T-helper 2 cell treated with Interferon-gamma antibody and Interleukin-4, amounts not matched to agents 5 μg/mL and 100 μg/mL, for 36 hours (primary cell): ENCODE measurements at regions not wholly inside any gene's neighbourhood (a gene's known extent, or its start where the extent isn't known, plus 50 kb on each side); places are given as distances from the start of the nearest gene placed in this dataset.

Experiments used
- DNase-seq: peaks from one replicate; pipeline ENCODE4 v3.0.0; 2021; ENCODE audit warnings: low spot score
- H3K27ac Mint-ChIP-seq: one replicate; pipeline ENCODE4 v1.8.0; 2021; ENCODE audit warnings: mild to moderate bottlenecking, mixed read lengths
- H3K27me3 Mint-ChIP-seq: one replicate; pipeline ENCODE4 v1.8.0; 2021; ENCODE audit warnings: low read depth, mixed read lengths
- H3K36me3 Mint-ChIP-seq: one replicate; pipeline ENCODE4 v1.8.0; 2021; ENCODE audit warnings: low read depth, mixed read lengths
- H3K4me1 Mint-ChIP-seq: one replicate; pipeline ENCODE4 v1.8.0; 2021; ENCODE audit warnings: low read depth, mixed read lengths
- H3K4me3 Mint-ChIP-seq: one replicate; pipeline ENCODE4 v1.8.0; 2022; ENCODE audit warnings: mild to moderate bottlenecking, moderate library complexity, mixed read lengths
- H3K9me3 Mint-ChIP-seq: one replicate; pipeline ENCODE4 v1.8.0; 2021; ENCODE audit warnings: mixed read lengths

DNA sequence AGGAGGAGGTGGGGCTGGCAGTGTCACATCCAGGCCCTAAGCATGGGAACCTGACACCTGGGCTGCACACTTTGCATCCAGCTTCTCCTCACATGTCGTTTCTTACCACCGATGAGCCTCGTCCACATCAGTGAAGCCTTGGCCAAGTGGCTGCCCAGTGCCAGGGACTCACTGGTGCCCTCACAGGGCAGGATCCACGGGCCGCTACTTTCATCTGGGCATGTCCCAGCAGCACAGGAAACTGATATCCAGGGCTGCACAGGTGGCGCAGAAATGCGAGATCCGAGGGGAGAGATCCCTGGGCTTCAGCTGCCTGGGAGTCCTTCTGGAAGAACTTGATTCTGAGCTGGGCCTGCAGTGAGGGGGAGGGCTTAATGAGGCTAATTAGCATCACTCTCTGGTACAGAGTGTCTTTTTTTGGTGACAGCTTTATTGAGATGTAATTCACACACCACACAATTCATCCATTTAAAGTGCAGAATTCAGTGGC, 291.6 kb upstream of the HDAC4 start:
- H3K27ac Mint-ChIP-seq: no peak overlapping the region
- no peaks in the 10 kb centered on the region for H3K9me3 Mint-ChIP-seq
- H3K36me3 Mint-ChIP-seq: no peaks in the 10 kb centered on the region
- no peak overlapping the region for H3K4me3 Mint-ChIP-seq
- H3K4me1 Mint-ChIP-seq: no peaks in the 10 kb centered on the region
- DNase-seq: no peak
- H3K27me3 Mint-ChIP-seq: no peaks in the 10 kb centered on the region

- no peak overlapping the region for H3K27ac Mint-ChIP-seq
- H3K27me3 Mint-ChIP-seq: no peaks in the 10 kb centered on the region
- no peaks in the 10 kb centered on the region for H3K4me1 Mint-ChIP-seq
- no peaks in the 10 kb centered on the region for H3K9me3 Mint-ChIP-seq
- H3K4me3 Mint-ChIP-seq: no peak overlapping the region
- no peak for DNase-seq
- no peaks in the 10 kb centered on the region for H3K36me3 Mint-ChIP-seq
Measured at GRCh38 chr2:239691720-239692119, 290.9 kb upstream of the HDAC4 start.

GRCh38 chr2:239690651-239691631, 290.1 kb upstream of the HDAC4 start:
- H3K4me1 Mint-ChIP-seq: no peaks in the 10 kb centered on the region
- H3K27ac Mint-ChIP-seq: no peak overlapping the region
- no peak for DNase-seq
- H3K27me3 Mint-ChIP-seq: no peaks in the 10 kb centered on the region
- no peak overlapping the region for H3K4me3 Mint-ChIP-seq
- H3K36me3 Mint-ChIP-seq: no peaks in the 10 kb centered on the region
- H3K9me3 Mint-ChIP-seq: no peaks in the 10 kb centered on the region

GRCh38 chr2:239689985-239690384, 289.2 kb upstream of the HDAC4 start:
- no peaks in the 10 kb centered on the region for H3K4me1 Mint-ChIP-seq
- no peak overlapping the region for H3K27ac Mint-ChIP-seq
- no peak overlapping the region for H3K4me3 Mint-ChIP-seq
- H3K36me3 Mint-ChIP-seq: no peaks in the 10 kb centered on the region
- H3K9me3 Mint-ChIP-seq: no peaks in the 10 kb centered on the region
- DNase-seq: no peak
- no peaks in the 10 kb centered on the region for H3K27me3 Mint-ChIP-seq

DNA sequence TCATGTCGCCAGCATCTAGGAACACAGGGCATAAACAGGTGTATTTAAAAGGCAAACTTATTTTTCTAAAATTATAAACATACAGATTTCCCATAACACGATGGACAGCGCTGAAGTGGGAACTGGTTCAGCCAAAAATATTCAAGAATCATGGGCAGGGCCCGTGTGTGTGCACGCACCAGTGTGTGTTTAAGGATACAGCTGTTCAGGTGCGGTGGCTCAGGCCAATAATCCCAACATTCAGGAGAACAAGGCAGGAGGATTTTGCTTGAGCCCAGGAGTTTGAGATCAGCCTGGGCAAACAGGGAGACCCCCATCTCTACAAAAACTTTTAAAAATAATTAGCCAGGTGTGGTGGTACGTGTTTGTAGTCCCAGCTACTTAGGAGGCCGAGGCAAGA, 288.6 kb upstream of the HDAC4 start:
- no peak overlapping the region for H3K4me3 Mint-ChIP-seq
- H3K27ac Mint-ChIP-seq: no peak overlapping the region
- no peaks in the 10 kb centered on the region for H3K27me3 Mint-ChIP-seq
- no peaks in the 10 kb centered on the region for H3K4me1 Mint-ChIP-seq
- DNase-seq: no peak
- H3K9me3 Mint-ChIP-seq: no peaks in the 10 kb centered on the region
- H3K36me3 Mint-ChIP-seq: no peaks in the 10 kb centered on the region

DNA sequence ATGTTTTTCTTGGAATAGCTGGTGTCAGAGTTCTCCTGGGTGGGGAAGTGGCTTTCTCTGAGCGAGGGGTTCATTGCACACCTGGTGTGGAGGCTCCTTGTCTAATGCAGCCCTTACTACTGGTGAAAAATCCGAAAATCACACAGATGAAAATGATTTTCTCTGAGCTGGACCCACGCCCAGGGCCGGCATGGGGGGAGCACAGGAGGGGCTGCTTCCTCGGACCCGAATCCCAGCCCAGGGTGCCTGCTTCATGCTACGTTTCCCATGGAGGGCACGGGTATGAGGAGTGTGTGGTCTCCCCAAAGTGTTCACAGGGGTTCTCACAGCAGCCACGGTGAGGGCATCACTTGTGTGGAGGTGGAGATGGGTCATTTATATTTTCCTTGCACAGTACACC, 288.0 kb upstream of the HDAC4 start:
- no peak overlapping the region for H3K4me3 Mint-ChIP-seq
- no peaks in the 10 kb centered on the region for H3K36me3 Mint-ChIP-seq
- H3K4me1 Mint-ChIP-seq: no peaks in the 10 kb centered on the region
- no peak for DNase-seq
- no peaks in the 10 kb centered on the region for H3K9me3 Mint-ChIP-seq
- peaks cover 3% of the 10 kb centered on the region for H3K27me3 Mint-ChIP-seq
- H3K27ac Mint-ChIP-seq: no peak overlapping the region

GRCh38 chr2:239688122-239688681, 287.4 kb upstream of the HDAC4 start:
- H3K27me3 Mint-ChIP-seq: peaks cover 5% of the 10 kb centered on the region
- no peak overlapping the region for H3K4me3 Mint-ChIP-seq
- H3K4me1 Mint-ChIP-seq: no peaks in the 10 kb centered on the region
- H3K36me3 Mint-ChIP-seq: no peaks in the 10 kb centered on the region
- DNase-seq: no peak
- no peaks in the 10 kb centered on the region for H3K9me3 Mint-ChIP-seq
- no peak overlapping the region for H3K27ac Mint-ChIP-seq

- H3K4me3 Mint-ChIP-seq: no peak overlapping the region
- H3K27me3 Mint-ChIP-seq: peaks cover 10% of the 10 kb centered on the region
- H3K27ac Mint-ChIP-seq: no peak overlapping the region
- no peak for DNase-seq
- no peaks in the 10 kb centered on the region for H3K9me3 Mint-ChIP-seq
- no peaks in the 10 kb centered on the region for H3K36me3 Mint-ChIP-seq
- no peaks in the 10 kb centered on the region for H3K4me1 Mint-ChIP-seq
Measured at GRCh38 chr2:239687441-239687840, 286.6 kb upstream of the HDAC4 start.

GRCh38 chr2:239685965-239686364, 285.1 kb upstream of the HDAC4 start:
- Mint-ChIP-seq H3K27me3 (peaks cover 19% of the 10 kb centered on the region), H3K27ac (no peak overlapping the region), H3K36me3 (no peaks in the 10 kb centered on the region), H3K9me3 (no peaks in the 10 kb centered on the region), H3K4me3 (no peak overlapping the region), H3K4me1 (no peaks in the 10 kb centered on the region)
- DNase-seq: no peak

- Mint-ChIP-seq H3K36me3 (no peaks in the 10 kb centered on the region), H3K9me3 (no peaks in the 10 kb centered on the region), H3K4me1 (no peaks in the 10 kb centered on the region), H3K4me3 (no peak overlapping the region), H3K27ac (no peak overlapping the region), H3K27me3 (peaks cover 22% of the 10 kb centered on the region)
- DNase-seq: no peak
Measured at GRCh38 chr2:239685556-239685955, 284.7 kb upstream of the HDAC4 start.

- H3K4me3 Mint-ChIP-seq: no peak overlapping the region
- H3K9me3 Mint-ChIP-seq: no peaks in the 10 kb centered on the region
- H3K27me3 Mint-ChIP-seq: peaks cover 22% of the 10 kb centered on the region
- no peaks in the 10 kb centered on the region for H3K36me3 Mint-ChIP-seq
- no peak overlapping the region for H3K27ac Mint-ChIP-seq
- no peaks in the 10 kb centered on the region for H3K4me1 Mint-ChIP-seq
- no peak for DNase-seq
Measured at GRCh38 chr2:239684996-239685395, 284.2 kb upstream of the HDAC4 start.

GRCh38 chr2:239684271-239684810, 283.5 kb upstream of the HDAC4 start:
- peaks cover 22% of the 10 kb centered on the region for H3K27me3 Mint-ChIP-seq
- DNase-seq: no peak
- no peak overlapping the region for H3K27ac Mint-ChIP-seq
- no peaks in the 10 kb centered on the region for H3K4me1 Mint-ChIP-seq
- H3K36me3 Mint-ChIP-seq: no peaks in the 10 kb centered on the region
- H3K4me3 Mint-ChIP-seq: no peak overlapping the region
- H3K9me3 Mint-ChIP-seq: no peaks in the 10 kb centered on the region

DNA sequence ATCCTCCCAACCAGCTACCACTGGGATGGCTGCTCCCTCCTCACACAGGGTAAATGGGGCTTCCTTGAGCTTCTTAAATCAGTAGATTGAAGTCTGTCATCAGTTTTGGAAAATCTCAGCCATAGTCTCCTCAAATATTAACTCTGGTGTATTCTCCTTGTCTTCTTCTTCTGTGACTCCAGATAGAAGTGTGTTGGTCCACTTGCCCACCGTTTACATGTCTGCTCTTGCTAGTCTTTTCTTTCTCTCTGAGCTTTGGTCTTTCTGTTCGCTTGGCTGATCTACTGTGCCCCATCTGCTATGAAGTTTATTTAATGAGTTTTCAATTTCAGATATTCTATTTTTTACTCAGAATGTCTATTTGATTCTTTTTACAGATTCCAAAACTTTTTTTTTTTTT, 281.7 kb upstream of the HDAC4 start:
- no peaks in the 10 kb centered on the region for H3K9me3 Mint-ChIP-seq
- peaks cover 22% of the 10 kb centered on the region for H3K27me3 Mint-ChIP-seq
- no peaks in the 10 kb centered on the region for H3K36me3 Mint-ChIP-seq
- no peak overlapping the region for H3K4me3 Mint-ChIP-seq
- no peaks in the 10 kb centered on the region for H3K4me1 Mint-ChIP-seq
- no peak overlapping the region for H3K27ac Mint-ChIP-seq
- DNase-seq: no peak

- no peaks in the 10 kb centered on the region for H3K36me3 Mint-ChIP-seq
- H3K4me1 Mint-ChIP-seq: no peaks in the 10 kb centered on the region
- no peak overlapping the region for H3K27ac Mint-ChIP-seq
- DNase-seq: no peak
- peaks cover 22% of the 10 kb centered on the region for H3K27me3 Mint-ChIP-seq
- no peaks in the 10 kb centered on the region for H3K9me3 Mint-ChIP-seq
- H3K4me3 Mint-ChIP-seq: no peak overlapping the region
Measured at GRCh38 chr2:239679755-239680154, 278.9 kb upstream of the HDAC4 start.
